ENCODE measurements at regions not wholly inside any gene's neighbourhood (a gene's known extent, or its start where the extent isn't known, plus 50 kb on each side); places are given as distances from the start of the nearest gene placed in this dataset.

- intact Hi-C loops (cut with DNase I): no loop called here
- ATAC-seq (no peak), DNase-seq (no peak)
- H3K4me1 ChIP-seq: no peaks in the 10 kb centered on the region
- peaks cover 0 to 9% (median 0%) of the 10 kb centered on the region in 3 donors for H3K27me3 ChIP-seq (ENCODE audit: insufficient read depth in 3 of 3, low read length in 2 of 3)
- H3K9me3 ChIP-seq: no peaks in the 10 kb centered on the region
- 75 to 87% (median 76%) methylated on average over 10 to 11 of the region's 11 CpGs for WGBS, 3 donors
- no peak overlapping the region for H3K4me3 ChIP-seq
- H3K36me3 ChIP-seq (ENCODE audit: insufficient read depth in 1 of 2, low read depth in 1 of 2): peaks cover 0 to 11% of the 10 kb centered on the region in 2 donors
- no peak overlapping the region for H3K27ac ChIP-seq
- TF ChIP-seq, protein P1, sequence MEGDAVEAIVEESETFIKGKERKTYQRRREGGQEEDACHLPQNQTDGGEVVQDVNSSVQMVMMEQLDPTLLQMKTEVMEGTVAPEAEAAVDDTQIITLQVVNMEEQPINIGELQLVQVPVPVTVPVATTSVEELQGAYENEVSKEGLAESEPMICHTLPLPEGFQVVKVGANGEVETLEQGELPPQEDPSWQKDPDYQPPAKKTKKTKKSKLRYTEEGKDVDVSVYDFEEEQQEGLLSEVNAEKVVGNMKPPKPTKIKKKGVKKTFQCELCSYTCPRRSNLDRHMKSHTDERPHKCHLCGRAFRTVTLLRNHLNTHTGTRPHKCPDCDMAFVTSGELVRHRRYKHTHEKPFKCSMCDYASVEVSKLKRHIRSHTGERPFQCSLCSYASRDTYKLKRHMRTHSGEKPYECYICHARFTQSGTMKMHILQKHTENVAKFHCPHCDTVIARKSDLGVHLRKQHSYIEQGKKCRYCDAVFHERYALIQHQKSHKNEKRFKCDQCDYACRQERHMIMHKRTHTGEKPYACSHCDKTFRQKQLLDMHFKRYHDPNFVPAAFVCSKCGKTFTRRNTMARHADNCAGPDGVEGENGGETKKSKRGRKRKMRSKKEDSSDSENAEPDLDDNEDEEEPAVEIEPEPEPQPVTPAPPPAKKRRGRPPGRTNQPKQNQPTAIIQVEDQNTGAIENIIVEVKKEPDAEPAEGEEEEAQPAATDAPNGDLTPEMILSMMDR (IDR thresholded peaks at IDR 0.05): no peak
Measured at GRCh38 chrX:10064736-10065135, 92.0 kb upstream of the CLCN4 start.

DNA sequence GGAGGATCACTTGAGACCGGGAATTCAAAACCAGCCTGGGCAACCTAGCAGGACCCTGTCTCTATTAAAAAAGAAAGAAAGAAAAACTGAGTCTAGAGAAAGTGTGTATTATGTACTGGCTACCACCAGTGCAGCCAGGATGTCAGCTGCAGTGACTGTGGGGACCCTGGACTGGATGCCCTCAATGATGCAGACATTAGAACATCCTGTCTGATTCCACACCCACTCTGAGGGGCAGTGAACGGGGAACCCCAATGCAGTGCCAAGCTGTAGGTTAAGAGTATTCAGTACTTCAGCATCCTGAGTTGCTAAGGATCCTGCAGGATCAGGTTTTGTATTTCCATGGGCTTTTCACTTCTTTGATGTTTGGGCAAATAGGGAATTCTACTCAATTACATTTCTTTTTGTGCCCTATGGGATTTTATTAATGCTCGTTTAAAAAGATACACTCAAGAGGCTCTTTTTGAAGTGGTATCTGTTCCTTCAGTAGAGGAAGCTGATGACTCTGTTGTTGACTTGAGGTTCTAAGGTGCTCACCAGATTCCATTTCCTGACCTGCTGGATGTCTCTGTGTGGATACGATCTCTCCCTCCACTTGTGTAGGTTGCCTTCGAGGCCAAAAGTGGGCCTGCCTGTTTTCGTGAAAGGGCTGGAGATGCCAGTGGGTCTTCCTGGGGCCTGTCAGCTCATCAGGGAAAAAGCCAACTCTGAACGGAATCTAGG, 85.9 kb upstream of the CLCN4 start:
- H3K27ac ChIP-seq: no peak overlapping the region
- no peak for ATAC-seq

GRCh38 chrX:10071451-10072144, 85.2 kb upstream of the CLCN4 start:
- Histone ChIP-seq H3K27me3 (ENCODE audit: insufficient read depth in 3 of 3, low read length in 2 of 3) (peaks cover 0 to 3% (median 0%) of the 10 kb centered on the region in 3 donors), H3K4me3 (no peak overlapping the region), H3K4me1 (no peaks in the 10 kb centered on the region), H3K36me3 (ENCODE audit: insufficient read depth in 1 of 2, low read depth in 1 of 2) (peaks cover 0 to 11% of the 10 kb centered on the region in 2 donors), H3K9me3 (no peaks in the 10 kb centered on the region), H3K27ac (no peak overlapping the region)
- TF ChIP-seq, protein P1 (IDR thresholded peaks at IDR 0.05): no peak
- DNase-seq (no peak), ATAC-seq (no peak)
- intact Hi-C loops (cut with DNase I): no loop called here
- WGBS, 3 donors: 23 to 41% (median 32%) methylated on average over 7 of the region's 7 CpGs

More for the DNA sequence above, 85.9 kb upstream of the CLCN4 start:
- Histone ChIP-seq H3K4me1 (no peaks in the 10 kb centered on the region), H3K36me3 (ENCODE audit: insufficient read depth in 1 of 2, low read depth in 1 of 2) (peaks cover 0 to 11% of the 10 kb centered on the region in 2 donors), H3K4me3 (no peak overlapping the region), H3K9me3 (no peaks in the 10 kb centered on the region), H3K27me3 (ENCODE audit: insufficient read depth in 3 of 3, low read length in 2 of 3) (peaks cover 0 to 5% (median 0%) of the 10 kb centered on the region in 3 donors)
- TF ChIP-seq, protein P1 (IDR thresholded peaks at IDR 0.05): no peak
- 70 to 80% (median 75%) methylated on average over 6 to 7 of the region's 7 CpGs for WGBS, 3 donors
- intact Hi-C loops (cut with DNase I): no loop called here
- no peak for DNase-seq

- Histone ChIP-seq H3K27me3 (ENCODE audit: insufficient read depth in 3 of 3, low read length in 2 of 3) (no peaks in the 10 kb centered on the region), H3K27ac (no peak overlapping the region), H3K9me3 (no peaks in the 10 kb centered on the region), H3K4me3 (no peak overlapping the region), H3K4me1 (no peaks in the 10 kb centered on the region), H3K36me3 (ENCODE audit: insufficient read depth in 1 of 2, low read depth in 1 of 2) (peaks cover 0 to 2% of the 10 kb centered on the region in 2 donors)
- intact Hi-C loops (cut with DNase I): no loop called here
- 65 to 91% (median 75%) methylated on average over 4 of the region's 4 CpGs for WGBS, 3 donors
- ATAC-seq (no peak), DNase-seq (no peak)
- TF ChIP-seq, protein P1 (IDR thresholded peaks at IDR 0.05): no peak
Measured at GRCh38 chrX:10072786-10073568, 83.8 kb upstream of the CLCN4 start.
